Vagina (tissue), 2 donors: ENCODE measurements at regions not wholly inside any gene's neighbourhood (a gene's known extent, or its start where the extent isn't known, plus 50 kb on each side); places are given as distances from the start of the nearest gene placed in this dataset.

Experiments
- DNase-seq, 2 donors: peaks; one replicate each; pipeline ENCODE4 v3.0.0-alpha.2; 2017; ENCODE audit errors: extremely low spot score in 2 of 2
- H3K27ac ChIP-seq: fragments of 200-600 bp; sonication (generic); one replicate; pipeline ENCODE4 v1.5.1; 2019
- H3K27me3 ChIP-seq: fragments of 200-600 bp; sonication (generic); one replicate; pipeline ENCODE4 v1.5.1; 2019
- H3K36me3 ChIP-seq, 2 donors: fragments of 200-600 bp; sonication (generic); one replicate each; pipeline ENCODE4 v1.5.1; 2017 to 2019
- H3K4me1 ChIP-seq: fragments of 200-600 bp; sonication (generic); one replicate; pipeline ENCODE4 v1.5.1; 2019
- H3K4me3 ChIP-seq, 2 donors: fragments of 200-600 bp; sonication (generic); 1 replicate in 1 of 2; 2 replicates in 1 of 2; pipeline ENCODE4 v1.5.1; 2016 to 2019
- H3K9me3 ChIP-seq: fragments of 200-600 bp; sonication (generic); one replicate; pipeline ENCODE4 v1.5.1; 2019
- CTCF ChIP-seq, 3 experiments: fragments of 450-650 bp in 2 of 3; fragments of 200-600 bp in 1 of 3; sonication (generic) in 1 of 3; IDR thresholded peaks; one replicate each; pipeline ENCODE4 v1.5.1; 2017 to 2019; ENCODE audit warnings: antibody characterized with exemption in 3 of 3, mild to moderate bottlenecking in 2 of 3, moderate library complexity in 2 of 3
- POLR2A ChIP-seq, 2 donors: fragments of 450-650 bp; IDR thresholded peaks; one replicate each; pipeline ENCODE4 v1.6.1; 2017; ENCODE audit warnings: antibody characterized with exemption in 2 of 2, mild to moderate bottlenecking in 2 of 2, moderate library complexity in 2 of 2
- POLR2AphosphoS5 ChIP-seq, 2 donors: sonication (generic); formaldehyde crosslinking; IDR thresholded peaks; one replicate each; pipeline ENCODE4 v1.9.0; 2017; ENCODE audit warnings: antibody characterized with exemption in 2 of 2, mild to moderate bottlenecking in 2 of 2, low read depth in 1 of 2; ENCODE audit not compliant: insufficient read depth in 1 of 2
- intact Hi-C: fragments of 100-400 bp; cut with DNase I; formaldehyde crosslinking; loops from one replicate; pipeline ENCODE4 v1.15.1; 2023

GRCh38 chr2:67289271-67289670 is 107.9 kb upstream of the ETAA1 start:
- H3K27ac ChIP-seq, result no peak overlapping the region
- H3K27me3 ChIP-seq, result no peaks in the 10 kb centered on the region
- no peaks in the 10 kb centered on the region for H3K4me1 ChIP-seq
- intact Hi-C loops, result no loop called here
- DNase-seq, result no peak
- H3K9me3 ChIP-seq, result no peaks in the 10 kb centered on the region
- no peak for TF ChIP-seq POLR2A (IDR thresholded peaks at IDR 0.05)
- no peak for TF ChIP-seq POLR2AphosphoS5 (IDR thresholded peaks at IDR 0.05; ENCODE audit: insufficient read depth in 1 of 2, low read depth in 1 of 2)
- no peak for TF ChIP-seq CTCF (IDR thresholded peaks at IDR 0.05)
- no peaks in the 10 kb centered on the region for H3K36me3 ChIP-seq
- no peak overlapping the region for H3K4me3 ChIP-seq

- Histone ChIP-seq H3K27me3 (no peaks in the 10 kb centered on the region), H3K4me1 (no peaks in the 10 kb centered on the region), H3K9me3 (no peaks in the 10 kb centered on the region), H3K36me3 (no peaks in the 10 kb centered on the region), H3K4me3 (no peak overlapping the region), H3K27ac (no peak overlapping the region)
- intact Hi-C loops, result no loop called here
- no peak for DNase-seq
- TF ChIP-seq CTCF (IDR thresholded peaks at IDR 0.05) (no peak), POLR2AphosphoS5 (IDR thresholded peaks at IDR 0.05; ENCODE audit: insufficient read depth in 1 of 2, low read depth in 1 of 2) (no peak), POLR2A (IDR thresholded peaks at IDR 0.05) (no peak)
Observed at GRCh38 chr2:67289921-67290371, 107.2 kb upstream of the ETAA1 start.

- intact Hi-C loops, result no loop called here
- no peak overlapping the region for H3K4me3 ChIP-seq
- TF ChIP-seq POLR2A (IDR thresholded peaks at IDR 0.05), result no peak
- peak in 1 of 2 donors; percentile 8 for TF ChIP-seq POLR2AphosphoS5 (IDR thresholded peaks at IDR 0.05; ENCODE audit: insufficient read depth in 1 of 2, low read depth in 1 of 2)
- DNase-seq, result no peak
- no peaks in the 10 kb centered on the region for H3K27me3 ChIP-seq
- no peaks in the 10 kb centered on the region for H3K9me3 ChIP-seq
- H3K36me3 ChIP-seq, result no peaks in the 10 kb centered on the region
- no peaks in the 10 kb centered on the region for H3K4me1 ChIP-seq
- no peak overlapping the region for H3K27ac ChIP-seq
Observed at GRCh38 chr2:67290451-67291290, 106.5 kb upstream of the ETAA1 start.

- H3K4me1 ChIP-seq, result no peaks in the 10 kb centered on the region
- H3K27ac ChIP-seq, result no peak overlapping the region
- H3K4me3 ChIP-seq, result no peak overlapping the region
- intact Hi-C loops, result no loop called here
- no peak for DNase-seq
- TF ChIP-seq CTCF (IDR thresholded peaks at IDR 0.05), result no peak
- TF ChIP-seq POLR2A (IDR thresholded peaks at IDR 0.05), result no peak
- no peak for TF ChIP-seq POLR2AphosphoS5 (IDR thresholded peaks at IDR 0.05; ENCODE audit: insufficient read depth in 1 of 2, low read depth in 1 of 2)
- H3K27me3 ChIP-seq, result no peaks in the 10 kb centered on the region
- H3K36me3 ChIP-seq, result no peaks in the 10 kb centered on the region
- H3K9me3 ChIP-seq, result no peaks in the 10 kb centered on the region
Observed at GRCh38 chr2:67294218-67294617, 102.9 kb upstream of the ETAA1 start.

GRCh38 chr2:67295406-67295805 is 101.7 kb upstream of the ETAA1 start:
- no peak for DNase-seq
- intact Hi-C loops, result no loop called here
- H3K27ac ChIP-seq, result no peak overlapping the region
- no peaks in the 10 kb centered on the region for H3K9me3 ChIP-seq
- H3K36me3 ChIP-seq, result no peaks in the 10 kb centered on the region
- H3K4me1 ChIP-seq, result no peaks in the 10 kb centered on the region
- no peaks in the 10 kb centered on the region for H3K27me3 ChIP-seq
- TF ChIP-seq POLR2AphosphoS5 (IDR thresholded peaks at IDR 0.05; ENCODE audit: insufficient read depth in 1 of 2, low read depth in 1 of 2), result no peak
- H3K4me3 ChIP-seq, result no peak overlapping the region

GRCh38 chr2:67295851-67296250 is 101.3 kb upstream of the ETAA1 start:
- Histone ChIP-seq H3K4me3 (no peak overlapping the region), H3K9me3 (no peaks in the 10 kb centered on the region), H3K27me3 (no peaks in the 10 kb centered on the region), H3K36me3 (no peaks in the 10 kb centered on the region), H3K4me1 (no peaks in the 10 kb centered on the region), H3K27ac (no peak overlapping the region)
- DNase-seq, result no peak
- TF ChIP-seq CTCF (IDR thresholded peaks at IDR 0.05), result no peak
- TF ChIP-seq POLR2A (IDR thresholded peaks at IDR 0.05), result no peak
- no peak for TF ChIP-seq POLR2AphosphoS5 (IDR thresholded peaks at IDR 0.05; ENCODE audit: insufficient read depth in 1 of 2, low read depth in 1 of 2)
- intact Hi-C loops, result no loop called here
